ENCODE measurements at regions not wholly inside any gene's neighbourhood (a gene's known extent, or its start where the extent isn't known, plus 50 kb on each side); places are given as distances from the start of the nearest gene placed in this dataset.

DNA sequence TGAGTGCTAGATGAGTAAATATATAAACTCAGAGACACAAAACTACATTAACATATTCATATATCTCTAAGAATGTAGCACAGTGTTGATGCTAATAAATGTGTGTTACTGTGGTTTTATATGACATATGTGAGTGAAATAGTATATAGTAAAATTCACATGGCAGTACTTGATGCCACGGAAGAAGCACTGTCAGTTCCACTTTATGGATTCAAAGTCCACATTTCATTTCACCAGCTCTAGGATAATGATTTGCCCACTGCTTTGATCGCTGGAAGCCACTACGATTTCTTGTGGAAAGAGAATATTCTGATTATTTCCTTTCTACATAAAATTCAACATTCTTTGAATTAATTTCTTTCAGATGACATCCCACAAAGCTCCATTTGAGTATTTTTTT lies 181.2 kb downstream of the GBA3 start:
- no peak for TF ChIP-seq POLR2A (IDR thresholded peaks at IDR 0.05)
- TF ChIP-seq, protein P1, sequence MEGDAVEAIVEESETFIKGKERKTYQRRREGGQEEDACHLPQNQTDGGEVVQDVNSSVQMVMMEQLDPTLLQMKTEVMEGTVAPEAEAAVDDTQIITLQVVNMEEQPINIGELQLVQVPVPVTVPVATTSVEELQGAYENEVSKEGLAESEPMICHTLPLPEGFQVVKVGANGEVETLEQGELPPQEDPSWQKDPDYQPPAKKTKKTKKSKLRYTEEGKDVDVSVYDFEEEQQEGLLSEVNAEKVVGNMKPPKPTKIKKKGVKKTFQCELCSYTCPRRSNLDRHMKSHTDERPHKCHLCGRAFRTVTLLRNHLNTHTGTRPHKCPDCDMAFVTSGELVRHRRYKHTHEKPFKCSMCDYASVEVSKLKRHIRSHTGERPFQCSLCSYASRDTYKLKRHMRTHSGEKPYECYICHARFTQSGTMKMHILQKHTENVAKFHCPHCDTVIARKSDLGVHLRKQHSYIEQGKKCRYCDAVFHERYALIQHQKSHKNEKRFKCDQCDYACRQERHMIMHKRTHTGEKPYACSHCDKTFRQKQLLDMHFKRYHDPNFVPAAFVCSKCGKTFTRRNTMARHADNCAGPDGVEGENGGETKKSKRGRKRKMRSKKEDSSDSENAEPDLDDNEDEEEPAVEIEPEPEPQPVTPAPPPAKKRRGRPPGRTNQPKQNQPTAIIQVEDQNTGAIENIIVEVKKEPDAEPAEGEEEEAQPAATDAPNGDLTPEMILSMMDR (IDR thresholded peaks at IDR 0.05): no peak
